Right cardiac atrium (tissue), 5 donors: ENCODE measurements at regions not wholly inside any gene's neighbourhood (a gene's known extent, or its start where the extent isn't known, plus 50 kb on each side); places are given as distances from the start of the nearest gene placed in this dataset.
A peak's percentile ranks its signal among the peaks of the same experiment; 100 is the strongest.
"Not testable (repeated sequence)": the region's sequence is repeated elsewhere in the genome, so short reads cannot be mapped to it uniquely, and the experiment has no call there.

Experiments
- ATAC-seq, 2 donors: fragments of 200-7000 bp; cut with Tn5 transposase; one replicate each; pipeline versions ENCODE4 v1.8.0 to v1.9.1; 2020; ENCODE audit warnings: moderate library complexity in 2 of 2, mild to moderate bottlenecking in 1 of 2
- DNase-seq, 3 donors: peaks; one replicate each; pipeline ENCODE4 v3.0.0-alpha.2; 2020
- H3K27ac ChIP-seq: one replicate; pipeline ENCODE4 v1.5.1; 2013; ENCODE audit warnings: mild to moderate bottlenecking, low read length, control low read depth, moderate library complexity
- H3K27me3 ChIP-seq: one replicate; pipeline ENCODE4 v1.6.1; 2013; ENCODE audit not compliant: control insufficient read depth, insufficient read depth
- H3K4me1 ChIP-seq: one replicate; pipeline ENCODE4 v1.6.1; 2013; ENCODE audit warnings: low read length; ENCODE audit not compliant: control insufficient read depth, insufficient read depth
- H3K4me3 ChIP-seq: one replicate; pipeline ENCODE4 v1.5.1; 2013; ENCODE audit warnings: low read length, control low read depth
- H3K9me3 ChIP-seq: one replicate; pipeline ENCODE4 v1.6.1; 2013; ENCODE audit warnings: low read length; ENCODE audit not compliant: control insufficient read depth
- WGBS: extraction: QIAGEN DNeasy Blood & Tissue Kit; methylation state at CpG from one replicate; pipeline ENCODE4 v1.1.7; 2013; 5-methylcytosine and 5-hydroxymethylcytosine counted together
- intact Hi-C, 4 donors: fragments of 100-400 bp; cut with DNase I; formaldehyde crosslinking; loops; one replicate each; pipeline versions ENCODE4 v1.11.0 to v1.14.0; 2022 to 2023
- donor health status: healthy with polysubstance abuse.
- donor health status: DM: no; HTN: yes; CAD: no.
- donor health status: DM: no; HTN: no; CAD: no.
- donor health status: DM: no; HTN: yes; CAD: no; lungs with severe emphysema.
- donor health status: DM: yes; HTN: yes; CAD: no.

- 85% methylated on average over 6 of the region's 6 CpGs for WGBS
- Histone ChIP-seq H3K27ac (no peak overlapping the region), H3K4me3 (no peak overlapping the region), H3K9me3 (no peaks in the 10 kb centered on the region), H3K27me3 (no peaks in the 10 kb centered on the region), H3K4me1 (peaks cover 16% of the 10 kb centered on the region)
- ATAC-seq (peak in 1 of 2 donors; percentile 12), DNase-seq (no peak)
- intact Hi-C loops = no loop called here
Observed at GRCh38 chr5:173675287-173675996, 59.0 kb upstream of the BOD1 start.

GRCh38 chr5:173676375-173676774, 59.9 kb upstream of the BOD1 start:
- Histone ChIP-seq H3K4me1 (peaks cover 11% of the 10 kb centered on the region), H3K9me3 (no peaks in the 10 kb centered on the region), H3K27ac (no peak overlapping the region), H3K27me3 (no peaks in the 10 kb centered on the region), H3K4me3 (no peak overlapping the region)
- WGBS = 93% methylated on average over 2 of the region's 2 CpGs
- ATAC-seq (no peak), DNase-seq (no peak)
- intact Hi-C loops = no loop called here

GRCh38 chr5:173677125-173677672, 60.7 kb upstream of the BOD1 start:
- no peak overlapping the region for H3K4me3 ChIP-seq
- ATAC-seq = no peak
- intact Hi-C loops = no loop called here
- no peaks in the 10 kb centered on the region for H3K27me3 ChIP-seq
- no peaks in the 10 kb centered on the region for H3K9me3 ChIP-seq
- 73% methylated on average over 2 of the region's 2 CpGs for WGBS
- no peak for DNase-seq
- H3K27ac ChIP-seq = no peak overlapping the region
- H3K4me1 ChIP-seq = peaks cover 9% of the 10 kb centered on the region

- H3K27me3 ChIP-seq = no peaks in the 10 kb centered on the region
- ATAC-seq (no peak), DNase-seq (no peak)
- no peaks in the 10 kb centered on the region for H3K4me1 ChIP-seq
- no peak overlapping the region for H3K27ac ChIP-seq
- intact Hi-C loops = no loop called here
- H3K9me3 ChIP-seq = no peaks in the 10 kb centered on the region
- no peak overlapping the region for H3K4me3 ChIP-seq
- 95% methylated on average over 6 of the region's 6 CpGs for WGBS
Observed at GRCh38 chr5:173679909-173680630, 63.6 kb upstream of the BOD1 start.

GRCh38 chr5:173680660-173681242, 64.3 kb upstream of the BOD1 start:
- intact Hi-C loops = no loop called here
- Histone ChIP-seq H3K4me3 (no peak overlapping the region), H3K9me3 (no peaks in the 10 kb centered on the region), H3K27me3 (no peaks in the 10 kb centered on the region), H3K27ac (no peak overlapping the region), H3K4me1 (no peaks in the 10 kb centered on the region)
- WGBS = 91% methylated on average over 6 of the region's 6 CpGs
- no peak for ATAC-seq
- DNase-seq = no peak

GRCh38 chr5:173682313-173682712, 65.9 kb upstream of the BOD1 start:
- no peaks in the 10 kb centered on the region for H3K4me1 ChIP-seq
- intact Hi-C loops = no loop called here
- no peak overlapping the region for H3K27ac ChIP-seq
- DNase-seq = no peak
- 89% methylated on average over 2 of the region's 2 CpGs for WGBS
- ATAC-seq = no peak
- H3K4me3 ChIP-seq = no peak overlapping the region
- no peaks in the 10 kb centered on the region for H3K9me3 ChIP-seq
- H3K27me3 ChIP-seq = no peaks in the 10 kb centered on the region

GRCh38 chr5:173684535-173684934, 68.1 kb upstream of the BOD1 start:
- DNase-seq, ATAC-seq, H3K4me1 ChIP-seq, H3K9me3 ChIP-seq, intact Hi-C loops, H3K27me3 ChIP-seq, H3K27ac ChIP-seq, H3K4me3 ChIP-seq: not testable (repeated sequence)
- WGBS = 93% methylated on average over 5 of the region's 5 CpGs

GRCh38 chr5:173686950-173687349, 70.5 kb upstream of the BOD1 start:
- DNase-seq (no peak), ATAC-seq (no peak)
- H3K4me1 ChIP-seq = peaks cover 4% of the 10 kb centered on the region
- intact Hi-C loops = no loop called here
- H3K27ac ChIP-seq = no peak overlapping the region
- WGBS = 91% methylated on average over 4 of the region's 4 CpGs
- H3K4me3 ChIP-seq = no peak overlapping the region
- H3K27me3 ChIP-seq = no peaks in the 10 kb centered on the region
- no peaks in the 10 kb centered on the region for H3K9me3 ChIP-seq

- ATAC-seq (no peak), DNase-seq (no peak)
- intact Hi-C loops = no loop called here
- Histone ChIP-seq H3K4me3 (no peak overlapping the region), H3K27me3 (no peaks in the 10 kb centered on the region), H3K4me1 (peaks cover 4% of the 10 kb centered on the region), H3K9me3 (no peaks in the 10 kb centered on the region), H3K27ac (no peak overlapping the region)
- 68% methylated on average over 3 of the region's 3 CpGs for WGBS
Observed at GRCh38 chr5:173688703-173689102, 72.3 kb upstream of the BOD1 start.

- peak overlapping the region; percentile 82 for H3K27ac ChIP-seq
- intact Hi-C loops = no loop called here
- DNase-seq = no peak
- no peaks in the 10 kb centered on the region for H3K9me3 ChIP-seq
- WGBS = 36% methylated on average over 7 of the region's 7 CpGs
- peaks cover 4% of the 10 kb centered on the region for H3K4me1 ChIP-seq
- no peaks in the 10 kb centered on the region for H3K27me3 ChIP-seq
- ATAC-seq = peak; percentile 25 to 62
- no peak overlapping the region for H3K4me3 ChIP-seq
Observed at GRCh38 chr5:173689171-173689736, 72.8 kb upstream of the BOD1 start.
